NT2/D1 (cell line): ENCODE measurements at regions not wholly inside any gene's neighbourhood (a gene's known extent, or its start where the extent isn't known, plus 50 kb on each side); places are given as distances from the start of the nearest gene placed in this dataset.

Experiments used
- YY1 ChIP-seq: IDR thresholded peaks from 2 replicates; pipeline ENCODE4 v1.6.1; 2011; ENCODE audit not compliant: insufficient read length, insufficient read depth
- ZNF274 ChIP-seq: IDR thresholded peaks from 2 replicates; pipeline ENCODE4 v1.6.1; 2011; ENCODE audit warnings: mild to moderate bottlenecking, low read depth, low read length

GRCh38 chr18:47552783-47553182, 301.3 kb upstream of the SKOR2 start:
- TF ChIP-seq YY1: no peak
- TF ChIP-seq ZNF274: no peak
